NCI-H1048 (cell line): ENCODE measurements at regions not wholly inside any gene's neighbourhood (a gene's known extent, or its start where the extent isn't known, plus 50 kb on each side); places are given as distances from the start of the nearest gene placed in this dataset.

Source experiments
- DNase-seq: peaks from one replicate; lab custom pipeline; 2025; lab: John Stamatoyannopoulos, UW

GRCh38 chr6:50102676-50103075 is 52.9 kb upstream of the DEFB112 start:
- DNase-seq: no peak

GRCh38 chr6:50110587-50110986 is 60.9 kb upstream of the DEFB112 start:
- no peak for DNase-seq

- DNase-seq: no peak
Measured at GRCh38 chr6:50112981-50113857, 63.5 kb upstream of the DEFB112 start.

GRCh38 chr6:50116390-50116789 is 66.7 kb upstream of the DEFB112 start:
- DNase-seq: no peak

- DNase-seq: no peak
Measured at GRCh38 chr6:50116797-50117542, 67.2 kb upstream of the DEFB112 start.

GRCh38 chr6:50120300-50120699 is 70.6 kb upstream of the DEFB112 start:
- DNase-seq: no peak

GRCh38 chr6:50123688-50124087 is 74.0 kb upstream of the DEFB112 start:
- no peak for DNase-seq

GRCh38 chr6:50124572-50124971 is 74.8 kb upstream of the DEFB112 start:
- no peak for DNase-seq

- DNase-seq: no peak
Measured at GRCh38 chr6:50128420-50129005, 78.8 kb upstream of the DEFB112 start.

- no peak for DNase-seq
Measured at GRCh38 chr6:50135968-50136367, 86.2 kb upstream of the DEFB112 start.

GRCh38 chr6:50141100-50141499 is 91.4 kb upstream of the DEFB112 start:
- no peak for DNase-seq

GRCh38 chr6:50143011-50143719 is 93.4 kb upstream of the DEFB112 start:
- DNase-seq: no peak

- DNase-seq: no peak
Measured at GRCh38 chr6:50145125-50145524, 95.4 kb upstream of the DEFB112 start.

- DNase-seq: no peak
Measured at GRCh38 chr6:50147371-50147770, 97.6 kb upstream of the DEFB112 start.

GRCh38 chr6:50180646-50181045 is 130.9 kb upstream of the DEFB112 start:
- no peak for DNase-seq

GRCh38 chr6:50185006-50185405 is 135.3 kb upstream of the DEFB112 start:
- DNase-seq: no peak

GRCh38 chr6:50187351-50187921 is 137.7 kb upstream of the DEFB112 start:
- no peak for DNase-seq

GRCh38 chr6:50198245-50198644 is 148.5 kb upstream of the DEFB112 start:
- no peak for DNase-seq

- DNase-seq: no peak
Measured at GRCh38 chr6:50202766-50203165, 153.0 kb upstream of the DEFB112 start.

GRCh38 chr6:50211582-50211981 is 161.9 kb upstream of the DEFB112 start:
- no peak for DNase-seq

GRCh38 chr6:50213146-50213545 is 163.4 kb upstream of the DEFB112 start:
- no peak for DNase-seq

GRCh38 chr6:50214937-50215336 is 165.2 kb upstream of the DEFB112 start:
- no peak for DNase-seq
